GM10266 (cell line): ENCODE measurements at regions not wholly inside any gene's neighbourhood (a gene's known extent, or its start where the extent isn't known, plus 50 kb on each side); places are given as distances from the start of the nearest gene placed in this dataset.

Experiments
- DNase-seq: peaks from one replicate; pipeline ENCODE4 v3.0.0; 2012; ENCODE audit errors: extremely low spot score
- TF ChIP-seq, protein P1 (sequence below): IDR thresholded peaks from 2 replicates; pipeline ENCODE4 v1.5.1; 2012; ENCODE audit warnings: mild to moderate bottlenecking, low read depth; ENCODE audit not compliant: control insufficient read depth, insufficient read depth; ENCODE audit errors: missing control alignments

DNA sequence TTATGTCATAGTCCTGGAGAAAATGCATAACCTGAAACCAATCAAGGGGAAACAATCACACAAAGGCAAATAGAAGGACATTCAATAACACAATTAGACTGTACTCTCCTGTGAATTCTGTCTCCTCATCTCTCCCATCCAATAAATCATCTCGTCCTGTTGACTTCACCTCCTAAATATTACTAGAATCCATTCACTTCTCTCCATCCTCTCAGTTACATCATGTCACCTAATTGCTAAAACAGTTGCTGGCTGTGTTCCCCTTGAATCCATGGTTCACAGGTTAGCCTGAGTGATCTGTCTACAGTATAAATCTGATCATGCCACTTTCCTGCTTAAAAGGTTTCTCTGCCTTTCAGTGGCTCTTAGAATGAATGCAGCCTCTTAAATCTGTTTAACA is 220.2 kb downstream of the TGFB2 start:
- TF ChIP-seq, protein P1, sequence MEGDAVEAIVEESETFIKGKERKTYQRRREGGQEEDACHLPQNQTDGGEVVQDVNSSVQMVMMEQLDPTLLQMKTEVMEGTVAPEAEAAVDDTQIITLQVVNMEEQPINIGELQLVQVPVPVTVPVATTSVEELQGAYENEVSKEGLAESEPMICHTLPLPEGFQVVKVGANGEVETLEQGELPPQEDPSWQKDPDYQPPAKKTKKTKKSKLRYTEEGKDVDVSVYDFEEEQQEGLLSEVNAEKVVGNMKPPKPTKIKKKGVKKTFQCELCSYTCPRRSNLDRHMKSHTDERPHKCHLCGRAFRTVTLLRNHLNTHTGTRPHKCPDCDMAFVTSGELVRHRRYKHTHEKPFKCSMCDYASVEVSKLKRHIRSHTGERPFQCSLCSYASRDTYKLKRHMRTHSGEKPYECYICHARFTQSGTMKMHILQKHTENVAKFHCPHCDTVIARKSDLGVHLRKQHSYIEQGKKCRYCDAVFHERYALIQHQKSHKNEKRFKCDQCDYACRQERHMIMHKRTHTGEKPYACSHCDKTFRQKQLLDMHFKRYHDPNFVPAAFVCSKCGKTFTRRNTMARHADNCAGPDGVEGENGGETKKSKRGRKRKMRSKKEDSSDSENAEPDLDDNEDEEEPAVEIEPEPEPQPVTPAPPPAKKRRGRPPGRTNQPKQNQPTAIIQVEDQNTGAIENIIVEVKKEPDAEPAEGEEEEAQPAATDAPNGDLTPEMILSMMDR: no peak
- DNase-seq: no peak

DNA sequence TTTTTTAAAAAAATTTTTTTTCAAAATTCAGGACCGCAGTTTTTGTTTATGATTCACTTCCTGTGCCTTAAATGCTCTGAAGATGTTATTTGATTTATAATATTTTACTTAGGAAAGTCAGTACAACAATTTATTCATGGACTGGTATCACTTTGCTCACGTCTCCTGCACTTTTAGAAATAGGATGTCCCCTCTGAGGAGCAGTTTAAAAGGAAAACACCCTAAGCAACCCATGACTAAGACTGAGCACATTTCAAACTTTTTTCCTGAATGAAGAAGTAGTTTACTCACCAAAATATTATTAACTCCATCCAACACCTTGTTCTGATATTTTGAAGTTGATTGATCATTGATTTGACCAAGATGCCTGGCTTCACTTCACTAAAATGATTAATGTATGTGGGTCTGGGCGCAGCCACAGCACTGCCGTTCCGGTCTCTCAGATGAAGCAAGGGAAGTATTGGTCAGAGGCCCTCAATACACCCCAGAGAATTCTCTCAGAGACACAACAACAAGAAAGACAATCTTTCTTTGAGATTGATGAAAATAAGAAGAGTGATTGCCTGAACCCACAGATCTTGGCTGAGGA is 223.9 kb downstream of the TGFB2 start:
- no peak for DNase-seq
- TF ChIP-seq, protein P1: no peak

DNA sequence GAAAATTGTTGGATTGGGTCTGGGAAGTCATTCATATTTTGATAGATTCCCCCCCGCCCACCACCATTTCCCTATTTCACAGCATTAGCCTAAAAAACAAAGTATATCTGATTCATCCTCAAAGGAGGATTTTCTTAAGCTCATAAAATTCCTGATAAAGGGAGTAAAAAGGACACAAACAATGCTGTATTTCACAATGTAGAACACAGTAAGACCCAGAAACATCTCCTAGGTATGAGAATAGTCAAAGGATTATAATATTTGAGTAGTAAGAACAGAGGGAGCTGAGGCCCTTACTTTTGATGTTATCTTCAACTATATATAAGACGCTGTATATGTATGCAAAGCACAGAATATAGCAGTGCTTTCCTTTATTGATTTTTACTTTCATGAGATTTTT is 225.3 kb downstream of the TGFB2 start:
- TF ChIP-seq, protein P1: no peak
- no peak for DNase-seq

DNA sequence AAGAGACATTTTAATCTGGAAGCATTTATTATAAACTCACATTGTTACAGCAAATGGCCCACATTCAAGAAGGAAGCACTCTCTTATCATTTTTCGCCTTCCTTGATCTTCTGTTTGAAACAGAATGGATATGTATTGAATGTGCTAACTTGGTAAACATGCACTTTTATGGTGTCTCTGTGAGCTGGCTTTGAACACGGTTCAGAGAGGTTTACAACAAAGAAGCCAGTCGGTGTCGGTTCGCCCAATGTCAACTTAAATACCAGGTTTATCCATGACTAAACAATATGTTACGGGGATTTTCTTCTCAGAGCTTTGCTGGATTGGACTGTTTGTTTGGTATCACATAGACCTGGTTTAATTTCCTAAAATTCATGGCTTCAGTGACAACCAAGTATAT is 226.4 kb downstream of the TGFB2 start:
- TF ChIP-seq, protein P1: no peak
- no peak for DNase-seq

DNA sequence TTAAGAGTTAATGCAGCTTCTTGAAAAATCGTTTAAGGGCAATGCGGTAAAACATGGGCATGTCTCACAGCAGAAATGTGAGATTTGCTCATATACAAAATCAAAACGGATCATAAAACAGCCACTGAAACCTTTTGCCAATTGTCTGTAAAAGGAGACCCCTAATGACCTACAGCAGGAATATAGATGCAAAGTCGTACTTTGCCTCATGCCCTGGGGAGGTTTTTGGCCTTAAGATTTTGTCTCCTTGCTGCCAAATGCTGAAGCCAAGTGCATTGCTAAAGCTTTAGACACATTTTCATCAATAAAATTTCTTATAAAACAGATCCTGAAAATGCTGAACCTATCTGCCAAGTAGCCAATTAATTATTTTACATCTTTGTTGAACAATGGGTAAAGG is 226.9 kb downstream of the TGFB2 start:
- DNase-seq: no peak
- TF ChIP-seq, protein P1: no peak

DNA sequence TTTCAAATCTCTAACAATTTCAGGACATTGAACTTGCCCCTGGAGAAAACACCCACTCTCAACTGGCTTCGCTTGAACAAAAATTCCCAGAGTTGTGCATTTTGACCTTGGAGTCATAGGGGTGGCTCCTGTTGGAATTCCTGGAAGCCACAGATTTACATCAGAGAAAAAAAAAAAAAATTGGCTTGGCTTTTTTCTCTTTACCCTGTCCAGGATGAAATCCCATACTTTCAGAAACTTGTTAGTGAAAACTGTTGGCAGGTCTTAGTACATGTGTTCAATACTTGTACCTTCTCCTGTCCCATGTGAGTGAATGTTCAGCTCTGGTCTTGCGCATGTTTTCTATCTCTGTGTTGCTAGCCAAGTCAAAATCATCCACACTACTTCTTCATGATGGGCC is 228.8 kb downstream of the TGFB2 start:
- TF ChIP-seq, protein P1: no peak
- DNase-seq: no peak

DNA sequence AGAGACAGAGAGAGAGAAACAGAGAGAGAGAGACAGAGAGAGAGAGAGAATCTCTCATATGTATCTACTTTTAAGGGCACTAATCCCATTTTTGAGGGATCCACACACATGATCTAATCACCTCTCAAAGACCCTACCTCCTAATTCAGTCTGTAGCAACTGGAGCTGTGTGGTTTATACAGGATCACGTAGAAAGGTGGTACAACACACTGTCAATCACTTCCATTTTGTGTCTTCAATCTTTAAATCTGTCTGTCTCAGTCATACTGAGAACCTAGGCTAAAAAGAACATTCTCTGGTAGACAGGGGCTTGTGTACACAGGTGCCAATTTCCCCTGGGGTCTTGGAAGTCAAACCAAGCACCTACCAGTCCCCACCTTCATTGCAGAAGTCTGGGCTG is 229.9 kb downstream of the TGFB2 start:
- DNase-seq: no peak
- TF ChIP-seq, protein P1: no peak
